Right lobe of liver (tissue), 4 donors: ENCODE measurements at regions not wholly inside any gene's neighbourhood (a gene's known extent, or its start where the extent isn't known, plus 50 kb on each side); places are given as distances from the start of the nearest gene placed in this dataset.

Source experiments
- POLR2A ChIP-seq: fragments of 450-650 bp; IDR thresholded peaks from one replicate; pipeline ENCODE4 v1.6.1; 2017; ENCODE audit warnings: antibody characterized with exemption, mild to moderate bottlenecking
- TF ChIP-seq, protein P1 (sequence below), 4 donors: fragments of 200-600 bp in 3 of 4; fragments of 450-650 bp in 1 of 4; IDR thresholded peaks; one replicate each; pipeline versions ENCODE4 v1.5.1 to v1.8.0; 2016 to 2022; ENCODE audit warnings: antibody characterized with exemption in 4 of 4, mild to moderate bottlenecking in 2 of 4
- donor health status: DM: no; HTN: no; CAD: no.
- donor health status: DM: no; HTN: no; CAD: no.
- donor health status: DM: no; HTN: yes; CAD: no.

DNA sequence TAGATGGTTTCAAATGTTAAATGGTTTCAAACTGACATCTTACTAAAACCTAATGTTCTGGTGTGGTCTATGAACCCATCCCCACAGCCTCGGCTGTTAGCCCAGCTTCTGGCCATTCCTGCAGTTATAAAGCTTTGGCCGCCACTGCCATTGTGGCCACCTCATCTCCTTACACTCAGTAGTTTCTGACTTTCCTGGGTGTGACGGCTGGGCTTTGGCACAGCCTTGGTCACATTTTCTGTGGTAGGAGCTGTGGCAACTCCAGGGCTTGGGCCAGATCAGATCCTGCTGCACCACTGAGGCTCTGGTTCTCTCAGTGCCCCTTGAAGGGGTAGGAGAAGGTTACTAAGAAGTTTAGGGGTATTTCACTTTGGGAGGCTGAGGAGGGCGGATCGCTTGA is 84.2 kb upstream of the STXBP6 start:
- TF ChIP-seq POLR2A = no peak
- TF ChIP-seq, protein P1, sequence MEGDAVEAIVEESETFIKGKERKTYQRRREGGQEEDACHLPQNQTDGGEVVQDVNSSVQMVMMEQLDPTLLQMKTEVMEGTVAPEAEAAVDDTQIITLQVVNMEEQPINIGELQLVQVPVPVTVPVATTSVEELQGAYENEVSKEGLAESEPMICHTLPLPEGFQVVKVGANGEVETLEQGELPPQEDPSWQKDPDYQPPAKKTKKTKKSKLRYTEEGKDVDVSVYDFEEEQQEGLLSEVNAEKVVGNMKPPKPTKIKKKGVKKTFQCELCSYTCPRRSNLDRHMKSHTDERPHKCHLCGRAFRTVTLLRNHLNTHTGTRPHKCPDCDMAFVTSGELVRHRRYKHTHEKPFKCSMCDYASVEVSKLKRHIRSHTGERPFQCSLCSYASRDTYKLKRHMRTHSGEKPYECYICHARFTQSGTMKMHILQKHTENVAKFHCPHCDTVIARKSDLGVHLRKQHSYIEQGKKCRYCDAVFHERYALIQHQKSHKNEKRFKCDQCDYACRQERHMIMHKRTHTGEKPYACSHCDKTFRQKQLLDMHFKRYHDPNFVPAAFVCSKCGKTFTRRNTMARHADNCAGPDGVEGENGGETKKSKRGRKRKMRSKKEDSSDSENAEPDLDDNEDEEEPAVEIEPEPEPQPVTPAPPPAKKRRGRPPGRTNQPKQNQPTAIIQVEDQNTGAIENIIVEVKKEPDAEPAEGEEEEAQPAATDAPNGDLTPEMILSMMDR (IDR thresholded peaks at IDR 0.05) = no peak
